ENCODE measurements at regions not wholly inside any gene's neighbourhood (a gene's known extent, or its start where the extent isn't known, plus 50 kb on each side); places are given as distances from the start of the nearest gene placed in this dataset.

- TF ChIP-seq POLR2A (IDR thresholded peaks at IDR 0.05), result no peak
- TF ChIP-seq, protein P1, sequence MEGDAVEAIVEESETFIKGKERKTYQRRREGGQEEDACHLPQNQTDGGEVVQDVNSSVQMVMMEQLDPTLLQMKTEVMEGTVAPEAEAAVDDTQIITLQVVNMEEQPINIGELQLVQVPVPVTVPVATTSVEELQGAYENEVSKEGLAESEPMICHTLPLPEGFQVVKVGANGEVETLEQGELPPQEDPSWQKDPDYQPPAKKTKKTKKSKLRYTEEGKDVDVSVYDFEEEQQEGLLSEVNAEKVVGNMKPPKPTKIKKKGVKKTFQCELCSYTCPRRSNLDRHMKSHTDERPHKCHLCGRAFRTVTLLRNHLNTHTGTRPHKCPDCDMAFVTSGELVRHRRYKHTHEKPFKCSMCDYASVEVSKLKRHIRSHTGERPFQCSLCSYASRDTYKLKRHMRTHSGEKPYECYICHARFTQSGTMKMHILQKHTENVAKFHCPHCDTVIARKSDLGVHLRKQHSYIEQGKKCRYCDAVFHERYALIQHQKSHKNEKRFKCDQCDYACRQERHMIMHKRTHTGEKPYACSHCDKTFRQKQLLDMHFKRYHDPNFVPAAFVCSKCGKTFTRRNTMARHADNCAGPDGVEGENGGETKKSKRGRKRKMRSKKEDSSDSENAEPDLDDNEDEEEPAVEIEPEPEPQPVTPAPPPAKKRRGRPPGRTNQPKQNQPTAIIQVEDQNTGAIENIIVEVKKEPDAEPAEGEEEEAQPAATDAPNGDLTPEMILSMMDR (IDR thresholded peaks at IDR 0.05), result no peak
Observed at GRCh38 chr9:81814401-81814793, 113.8 kb upstream of the SPATA31D4 start.
